ENCODE measurements at regions not wholly inside any gene's neighbourhood (a gene's known extent, or its start where the extent isn't known, plus 50 kb on each side); places are given as distances from the start of the nearest gene placed in this dataset.

GRCh38 chr18:56003720-56004088, 415.7 kb upstream of the TCF4 start (continued):
- TF ChIP-seq POU6F1 (CRISPR knock-in tag; IDR thresholded peaks at IDR 0.05; ENCODE audit: borderline replicate concordance, low read depth) (no peak), ZNF8 (CRISPR knock-in tag; IDR thresholded peaks at IDR 0.05) (no peak), SNAI2 (CRISPR knock-in tag; IDR thresholded peaks at IDR 0.05) (no peak), PATZ1 (CRISPR knock-in tag; IDR thresholded peaks at IDR 0.05; ENCODE audit: borderline replicate concordance) (no peak)

- no peak for ATAC-seq
- TF ChIP-seq PATZ1 (CRISPR knock-in tag; IDR thresholded peaks at IDR 0.05; ENCODE audit: borderline replicate concordance) (no peak), ARNTL (CRISPR knock-in tag; IDR thresholded peaks at IDR 0.05; ENCODE audit: borderline replicate concordance, low read depth) (no peak), ZNF8 (CRISPR knock-in tag; IDR thresholded peaks at IDR 0.05) (no peak), ZC3H10 (CRISPR knock-in tag; IDR thresholded peaks at IDR 0.05) (no peak), CREB5 (CRISPR knock-in tag; IDR thresholded peaks at IDR 0.05; ENCODE audit: low read depth) (no peak), TOX (CRISPR knock-in tag; IDR thresholded peaks at IDR 0.05; ENCODE audit: borderline replicate concordance) (no peak), OSR1 (CRISPR knock-in tag; IDR thresholded peaks at IDR 0.05) (no peak), PPARA (CRISPR knock-in tag; IDR thresholded peaks at IDR 0.05; ENCODE audit: borderline replicate concordance) (no peak), POU6F1 (CRISPR knock-in tag; IDR thresholded peaks at IDR 0.05; ENCODE audit: borderline replicate concordance, low read depth) (no peak)
These were observed 415.2 kb upstream of the TCF4 start for GRCh38 chr18:56003009-56003719.

- no peak for ATAC-seq
- TF ChIP-seq ZNF8 (CRISPR knock-in tag; IDR thresholded peaks at IDR 0.05), result no peak
- TF ChIP-seq PATZ1 (CRISPR knock-in tag; IDR thresholded peaks at IDR 0.05; ENCODE audit: borderline replicate concordance), result no peak
- no peak for TF ChIP-seq CREB5 (CRISPR knock-in tag; IDR thresholded peaks at IDR 0.05; ENCODE audit: low read depth)
- no peak for TF ChIP-seq TSHZ2 (CRISPR knock-in tag; IDR thresholded peaks at IDR 0.05)
- no peak for TF ChIP-seq TCF4 (CRISPR knock-in tag; IDR thresholded peaks at IDR 0.05; ENCODE audit: borderline replicate concordance)
- no peak for TF ChIP-seq ARNTL (CRISPR knock-in tag; IDR thresholded peaks at IDR 0.05; ENCODE audit: borderline replicate concordance, low read depth)
- TF ChIP-seq POU6F1 (CRISPR knock-in tag; IDR thresholded peaks at IDR 0.05; ENCODE audit: borderline replicate concordance, low read depth), result no peak
- TF ChIP-seq ZFP30 (CRISPR knock-in tag; IDR thresholded peaks at IDR 0.05), result no peak
- TF ChIP-seq ISL1 (CRISPR knock-in tag; IDR thresholded peaks at IDR 0.05), result no peak
- no peak for TF ChIP-seq OSR1 (CRISPR knock-in tag; IDR thresholded peaks at IDR 0.05)
- no peak for TF ChIP-seq CSDC2 (CRISPR knock-in tag; IDR thresholded peaks at IDR 0.05)
- TF ChIP-seq ZFP3 (CRISPR knock-in tag; IDR thresholded peaks at IDR 0.05), result no peak
- no peak for TF ChIP-seq SNAI2 (CRISPR knock-in tag; IDR thresholded peaks at IDR 0.05)
- no peak for TF ChIP-seq ZNF565 (CRISPR knock-in tag; conservative IDR thresholded peaks at IDR 0.05; ENCODE audit: low read depth)
These were observed 413.6 kb upstream of the TCF4 start for GRCh38 chr18:56001576-56001975.

Data from SK-N-SH treated with all-trans-retinoic acid at 6 μM for 48 hours (cell line).